Midbrain (tissue), 1 donor: ENCODE measurements at regions not wholly inside any gene's neighbourhood (a gene's known extent, or its start where the extent isn't known, plus 50 kb on each side); places are given as distances from the start of the nearest gene placed in this dataset.

ENCODE experiments used
- DNase-seq: peaks from one replicate; lab custom pipeline; 2025; lab: John Stamatoyannopoulos, UW

GRCh38 chr4:179823342-179823741, 2381.1 kb upstream of the AGA start:
- no peak for DNase-seq

- DNase-seq = no peak
Measured at GRCh38 chr4:179831274-179831673, 2389.0 kb upstream of the AGA start.

- no peak for DNase-seq
Measured at GRCh38 chr4:179836179-179837075, 2394.2 kb upstream of the AGA start.

GRCh38 chr4:179843370-179843769, 2399.8 kb upstream of the TENM3 start:
- DNase-seq = no peak

GRCh38 chr4:179855469-179855868, 2387.7 kb upstream of the TENM3 start:
- DNase-seq = no peak

- DNase-seq = no peak
Measured at GRCh38 chr4:179858221-179858620, 2385.0 kb upstream of the TENM3 start.

- DNase-seq = peak; percentile 8
Measured at GRCh38 chr4:179867300-179867878, 2375.8 kb upstream of the TENM3 start.

- DNase-seq = no peak
Measured at GRCh38 chr4:179871726-179872125, 2371.5 kb upstream of the TENM3 start.

GRCh38 chr4:179872755-179873154, 2370.4 kb upstream of the TENM3 start:
- DNase-seq = no peak

- no peak for DNase-seq
Measured at GRCh38 chr4:179880756-179881155, 2362.4 kb upstream of the TENM3 start.

- DNase-seq = no peak
Measured at GRCh38 chr4:179894066-179894778, 2349.0 kb upstream of the TENM3 start.

- DNase-seq = no peak
Measured at GRCh38 chr4:179919587-179919986, 2323.6 kb upstream of the TENM3 start.

GRCh38 chr4:179927473-179927872, 2315.7 kb upstream of the TENM3 start:
- DNase-seq = no peak

- DNase-seq = no peak
Measured at GRCh38 chr4:179941911-179942310, 2301.3 kb upstream of the TENM3 start.

- DNase-seq = no peak
Measured at GRCh38 chr4:179976777-179977176, 2266.4 kb upstream of the TENM3 start.

GRCh38 chr4:179977378-179977777, 2265.8 kb upstream of the TENM3 start:
- DNase-seq = no peak

GRCh38 chr4:179981161-179981560, 2262.0 kb upstream of the TENM3 start:
- no peak for DNase-seq

- DNase-seq = no peak
Measured at GRCh38 chr4:179989975-179990374, 2253.2 kb upstream of the TENM3 start.

- DNase-seq = no peak
Measured at GRCh38 chr4:180009316-180009715, 2233.9 kb upstream of the TENM3 start.

GRCh38 chr4:180028682-180029081, 2214.5 kb upstream of the TENM3 start:
- DNase-seq = peak; percentile 2

- DNase-seq = no peak
Measured at GRCh38 chr4:180031330-180031729, 2211.9 kb upstream of the TENM3 start.

- DNase-seq = no peak
Measured at GRCh38 chr4:180041576-180041975, 2201.6 kb upstream of the TENM3 start.

- no peak for DNase-seq
Measured at GRCh38 chr4:180052629-180053028, 2190.6 kb upstream of the TENM3 start.
